ENCODE measurements at regions not wholly inside any gene's neighbourhood (a gene's known extent, or its start where the extent isn't known, plus 50 kb on each side); places are given as distances from the start of the nearest gene placed in this dataset.

DNA sequence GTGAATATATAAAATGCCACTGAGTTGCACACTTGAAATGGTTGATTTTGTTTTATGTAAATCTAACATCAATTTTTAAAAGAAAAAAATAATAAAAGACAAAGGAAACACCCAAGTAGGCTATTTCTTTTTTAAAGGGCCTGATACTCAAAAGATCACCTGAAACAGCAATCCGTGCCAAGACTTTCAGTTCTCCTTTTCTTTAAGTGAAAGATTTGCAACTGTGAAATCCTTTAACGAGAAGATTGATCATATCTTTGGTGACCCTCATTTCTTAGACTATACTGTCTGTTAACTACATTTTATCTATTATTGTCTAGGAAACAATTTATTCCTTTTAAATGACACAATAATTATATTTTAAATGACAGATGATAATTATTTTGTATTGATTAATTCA lies 1841.5 kb downstream of the LRRC4C start:
- H3K9me3 ChIP-seq (ENCODE audit: insufficient read depth in 2 of 2, low read depth in 1 of 2, low read length in 1 of 2), result 0 out of 4 replicates have a peak, but pooled peaks cover 0 to 4% of the 10 kb centered on the region in 2 experiments
- H4K5ac ChIP-seq (ENCODE audit: insufficient read length, low read depth, low read length), result no peak overlapping the region
- no peaks in the 10 kb centered on the region for H3K27me3 ChIP-seq (replicated peaks in 1 of 4; ENCODE audit: control insufficient read depth in 3 of 4, extremely low read depth in 1 of 4, insufficient read depth in 3 of 4, low read length in 3 of 4)
- no peak overlapping the region for H2BK5ac ChIP-seq (ENCODE audit: low read depth, low read length)
- H3K18ac ChIP-seq (ENCODE audit: extremely low read depth, low read length), result no peak overlapping the region
- H2BK12ac ChIP-seq (ENCODE audit: low read depth, low read length), result no peak overlapping the region
- no peak overlapping the region for H2BK120ac ChIP-seq (replicated peaks; ENCODE audit: low read depth, low read length)
- TF ChIP-seq GTF2F1 (IDR thresholded peaks at IDR 0.05; ENCODE audit: borderline replicate concordance, low read depth, low read length), result no peak
- no peak for TF ChIP-seq CHD2 (IDR thresholded peaks at IDR 0.05; ENCODE audit: low read length)
- no peak for TF ChIP-seq RNF2 (IDR thresholded peaks at IDR 0.05; ENCODE audit: borderline replicate concordance, low read depth, low read length, missing control alignments, poor library complexity, severe bottlenecking)
- no peak for TF ChIP-seq KDM1A (IDR thresholded peaks at IDR 0.05; ENCODE audit: borderline replicate concordance, low read length)
- TF ChIP-seq, protein P1, sequence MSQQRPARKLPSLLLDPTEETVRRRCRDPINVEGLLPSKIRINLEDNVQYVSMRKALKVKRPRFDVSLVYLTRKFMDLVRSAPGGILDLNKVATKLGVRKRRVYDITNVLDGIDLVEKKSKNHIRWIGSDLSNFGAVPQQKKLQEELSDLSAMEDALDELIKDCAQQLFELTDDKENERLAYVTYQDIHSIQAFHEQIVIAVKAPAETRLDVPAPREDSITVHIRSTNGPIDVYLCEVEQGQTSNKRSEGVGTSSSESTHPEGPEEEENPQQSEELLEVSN (IDR thresholded peaks at IDR 0.05), result no peak
- no peak for TF ChIP-seq CBX8 (IDR thresholded peaks at IDR 0.05; ENCODE audit: borderline replicate concordance, low read depth, low read length)
- TF ChIP-seq TAF1 (IDR thresholded peaks at IDR 0.05; ENCODE audit: low read depth, low read length), result no peak
- no peak for TF ChIP-seq NRF1 (IDR thresholded peaks at IDR 0.05; ENCODE audit: low read depth, low read length)
- TF ChIP-seq ASH2L (IDR thresholded peaks at IDR 0.05; ENCODE audit: low read length), result no peak
- TF ChIP-seq CREB1 (IDR thresholded peaks at IDR 0.05), result no peak
- no peak for TF ChIP-seq JUN (IDR thresholded peaks at IDR 0.05; ENCODE audit: low read depth, low read length)
- TF ChIP-seq CHD1 (IDR thresholded peaks at IDR 0.05; ENCODE audit: low read depth, low read length), result no peak
- TF ChIP-seq POU5F1 (IDR thresholded peaks at IDR 0.05; ENCODE audit: low read depth, low read length), result no peak
- TF ChIP-seq SIX5 (IDR thresholded peaks at IDR 0.05; ENCODE audit: low read depth, low read length), result no peak
- no peak for TF ChIP-seq NANOG (IDR thresholded peaks at IDR 0.05; ENCODE audit: insufficient read depth, low read depth, low read length, poor library complexity, severe bottlenecking)
- no peak overlapping the region for H3K14ac ChIP-seq (ENCODE audit: insufficient read length)
- H3K79me1 ChIP-seq (ENCODE audit: low read depth, low read length), result no peaks in the 10 kb centered on the region
- H3K4me3 ChIP-seq (ENCODE audit: extremely low read depth in 1 of 4, insufficient read depth in 2 of 4, low read depth in 3 of 4, low read length in 4 of 4), result no peak overlapping the region
- no peak overlapping the region for H3K4ac ChIP-seq (replicated peaks; ENCODE audit: insufficient read length, low read depth, low read length)
- no peaks in the 10 kb centered on the region for H3K36me3 ChIP-seq (ENCODE audit: control insufficient read depth in 2 of 4, insufficient read depth in 4 of 4, low read length in 3 of 4)
- 91% methylated on average over 2 of the region's 2 CpGs; no CpG with 5 or more reads in 1 of the 2 experiments for WGBS, 2 experiments (ENCODE audit: extremely low coverage in 1 of 2, insufficient coverage in 1 of 2, insufficient read length in 1 of 2, insufficient replicate concordance in 2 of 2, low coverage in 1 of 2, low lambda C conversion rate in 2 of 2, missing lambda C conversion rate in 1 of 2)
- no peaks in the 10 kb centered on the region for H3K4me1 ChIP-seq (replicated peaks in 1 of 4; ENCODE audit: control insufficient read depth in 3 of 4, insufficient read depth in 4 of 4, low read length in 3 of 4)
- H4K8ac ChIP-seq (ENCODE audit: extremely low read depth, insufficient read depth, low read length), result no peak overlapping the region
- DNase-seq (ENCODE audit: low read depth in 1 of 2, low spot score in 2 of 2), result no peak
- no peak overlapping the region for H3K4me2 ChIP-seq (ENCODE audit: insufficient read depth in 1 of 2, low read depth in 2 of 2, low read length in 2 of 2)
- H4K91ac ChIP-seq (replicated peaks; ENCODE audit: insufficient read length, low read length), result no peak overlapping the region
- H2AFZ ChIP-seq (ENCODE audit: low read length), result no peak overlapping the region
- FAIRE-seq, result no peak
- H3K23me2 ChIP-seq (ENCODE audit: low read depth, low read length), result no peaks in the 10 kb centered on the region
- H4K20me1 ChIP-seq (replicated peaks in 1 of 2; ENCODE audit: control insufficient read depth in 1 of 2, insufficient read depth in 2 of 2, low read length in 2 of 2), result no peaks in the 10 kb centered on the region
- POLR2A ChIA-PET (ENCODE audit: partially characterized antibody), result no interaction called here
- no peak overlapping the region for H2BK20ac ChIP-seq (ENCODE audit: low read length)
- H2AK5ac ChIP-seq (ENCODE audit: low read depth, low read length), result no peak overlapping the region
- no peaks in the 10 kb centered on the region for H3K79me2 ChIP-seq (ENCODE audit: control insufficient read depth in 1 of 2, insufficient read depth in 2 of 2, low read length in 2 of 2)
- H3K27ac ChIP-seq (ENCODE audit: low read depth, low read length), result no peak overlapping the region
- no peak overlapping the region for H3K56ac ChIP-seq (replicated peaks; ENCODE audit: insufficient read length, low read depth, low read length)
- CTCF ChIA-PET (ENCODE audit: partially characterized antibody), result no interaction called here
- H3K23ac ChIP-seq (ENCODE audit: insufficient read length), result no peak overlapping the region
- H3K9ac ChIP-seq (replicated peaks in 1 of 4; ENCODE audit: extremely low read depth in 1 of 4, low read depth in 3 of 4, low read length in 3 of 4), result no peak overlapping the region
- no peak overlapping the region for H2BK15ac ChIP-seq (ENCODE audit: low read length)
